H7 (cell line): ENCODE measurements at regions not wholly inside any gene's neighbourhood (a gene's known extent, or its start where the extent isn't known, plus 50 kb on each side); places are given as distances from the start of the nearest gene placed in this dataset.

Source experiments
- DNase-seq: peaks from one replicate; pipeline ENCODE4 v3.0.0; 2012
- H3K27me3 ChIP-seq: 2 replicates; pipeline ENCODE4 v1.6.0; 2011; ENCODE audit warnings: mild to moderate bottlenecking, low read length; ENCODE audit not compliant: control insufficient read depth, insufficient read depth
- H3K36me3 ChIP-seq: replicated peaks from 2 replicates; pipeline ENCODE4 v1.5.1; 2011; ENCODE audit warnings: low read length; ENCODE audit not compliant: control insufficient read depth, insufficient read depth
- H3K4me3 ChIP-seq: 2 replicates; pipeline ENCODE4 v1.5.1; 2011; ENCODE audit warnings: low read depth, mild to moderate bottlenecking, control low read depth, low read length, moderate library complexity; ENCODE audit not compliant: insufficient read depth

DNA sequence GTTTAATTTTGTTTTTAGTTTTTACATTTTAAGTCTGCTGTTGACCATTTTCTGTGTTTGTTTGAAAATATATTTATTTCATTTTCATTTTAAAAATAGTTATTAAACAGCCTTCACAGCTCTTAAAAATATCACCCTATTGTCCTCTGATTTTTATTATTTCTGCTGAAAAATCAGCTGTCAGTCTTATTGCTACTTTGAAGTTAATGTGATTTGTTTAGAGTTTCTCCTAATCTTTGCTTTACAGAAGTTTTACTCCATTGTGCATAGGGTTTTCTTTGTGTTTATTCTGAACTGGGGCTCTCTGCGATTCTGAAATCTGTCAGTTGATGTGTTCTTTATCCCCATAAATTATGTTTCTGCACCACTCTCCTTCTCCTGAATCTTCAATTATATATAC, 486.3 kb downstream of the SOX5 start:
- no peak overlapping the region for H3K4me3 ChIP-seq
- H3K36me3 ChIP-seq: no peaks in the 10 kb centered on the region
- no peak for DNase-seq
- no peaks in the 10 kb centered on the region for H3K27me3 ChIP-seq

DNA sequence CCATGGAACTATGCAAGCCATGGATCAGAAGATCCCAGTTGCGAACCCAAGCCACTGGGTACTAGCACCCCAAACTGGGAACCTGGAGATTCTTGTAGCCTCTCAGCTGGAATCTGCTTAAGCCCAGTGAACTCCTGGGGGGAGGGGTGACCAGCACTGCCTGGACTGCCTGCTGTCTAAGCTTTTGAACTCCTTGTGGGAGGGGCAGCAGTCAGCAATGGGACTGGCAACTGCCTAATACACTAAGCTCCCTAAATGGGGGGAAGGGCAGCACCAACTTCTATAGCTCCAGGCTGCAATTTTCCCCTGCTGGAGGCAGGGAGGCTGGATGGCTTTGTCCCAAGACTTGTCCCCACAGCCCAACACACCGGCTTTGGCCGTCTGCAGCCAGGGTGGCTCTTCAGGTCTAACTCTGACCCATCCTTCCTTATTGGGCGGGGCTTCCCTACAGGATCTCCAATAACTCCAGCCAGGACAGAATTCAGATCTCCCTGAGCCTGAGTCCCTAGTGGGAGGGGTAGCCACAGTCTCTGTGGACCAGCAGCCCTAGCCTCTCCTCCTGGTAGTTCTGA, 485.1 kb downstream of the SOX5 start:
- H3K27me3 ChIP-seq: no peaks in the 10 kb centered on the region
- no peak overlapping the region for H3K4me3 ChIP-seq
- H3K36me3 ChIP-seq: no peaks in the 10 kb centered on the region
- DNase-seq: no peak

DNA sequence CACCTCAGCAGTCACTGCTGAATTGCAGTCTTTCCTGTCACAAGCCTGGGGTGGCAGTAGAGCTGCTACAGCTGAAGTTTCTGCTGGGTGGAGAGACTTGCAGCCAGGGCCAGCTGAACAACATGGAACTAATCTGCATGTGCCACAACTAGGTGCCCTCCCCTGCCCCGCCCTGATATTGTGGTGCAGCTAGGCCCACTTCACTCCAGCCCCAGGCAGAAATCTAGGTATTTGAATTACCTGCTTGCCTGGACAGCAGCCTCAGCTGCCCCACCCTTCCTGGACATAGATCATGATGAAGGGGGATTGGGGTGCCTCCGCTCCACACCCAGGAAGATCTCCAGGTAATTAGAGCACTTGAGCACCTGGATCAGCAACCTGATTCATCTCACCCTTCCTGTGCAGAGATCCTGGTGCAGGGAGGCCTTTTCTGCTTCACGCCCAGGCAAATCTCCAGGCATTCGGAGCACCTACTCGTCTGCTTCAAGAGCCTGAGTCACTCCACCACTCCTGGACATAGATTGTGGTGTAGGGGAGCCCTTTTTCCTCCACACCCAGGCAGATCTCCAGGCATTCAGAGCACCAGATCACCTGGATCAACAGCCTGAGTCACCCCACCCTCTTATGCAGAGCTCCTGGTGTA, 477.0 kb downstream of the SOX5 start:
- H3K36me3 ChIP-seq: no peaks in the 10 kb centered on the region
- no peaks in the 10 kb centered on the region for H3K27me3 ChIP-seq
- H3K4me3 ChIP-seq: no peak overlapping the region
- no peak for DNase-seq

DNA sequence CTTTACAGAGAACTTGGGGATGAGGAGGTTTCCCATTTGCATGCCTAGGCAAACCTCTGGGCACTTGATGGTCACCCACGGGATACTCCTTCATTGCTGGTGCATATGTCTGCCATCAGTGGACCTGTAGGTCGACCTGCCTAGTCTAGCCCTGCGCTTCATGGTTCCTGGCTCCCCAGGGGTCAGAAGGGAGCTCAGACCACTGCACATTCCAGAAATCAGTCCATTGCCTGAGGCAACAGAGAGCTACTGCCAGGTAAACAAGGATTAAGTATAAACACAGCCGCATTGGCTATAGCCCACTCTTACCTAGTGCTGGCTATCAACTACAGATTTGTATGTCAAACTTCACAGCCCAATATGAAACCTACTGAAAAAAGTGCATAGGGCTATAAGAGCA, 476.4 kb downstream of the SOX5 start:
- Histone ChIP-seq H3K4me3 (no peak overlapping the region), H3K27me3 (no peaks in the 10 kb centered on the region), H3K36me3 (no peaks in the 10 kb centered on the region)
- DNase-seq: no peak

DNA sequence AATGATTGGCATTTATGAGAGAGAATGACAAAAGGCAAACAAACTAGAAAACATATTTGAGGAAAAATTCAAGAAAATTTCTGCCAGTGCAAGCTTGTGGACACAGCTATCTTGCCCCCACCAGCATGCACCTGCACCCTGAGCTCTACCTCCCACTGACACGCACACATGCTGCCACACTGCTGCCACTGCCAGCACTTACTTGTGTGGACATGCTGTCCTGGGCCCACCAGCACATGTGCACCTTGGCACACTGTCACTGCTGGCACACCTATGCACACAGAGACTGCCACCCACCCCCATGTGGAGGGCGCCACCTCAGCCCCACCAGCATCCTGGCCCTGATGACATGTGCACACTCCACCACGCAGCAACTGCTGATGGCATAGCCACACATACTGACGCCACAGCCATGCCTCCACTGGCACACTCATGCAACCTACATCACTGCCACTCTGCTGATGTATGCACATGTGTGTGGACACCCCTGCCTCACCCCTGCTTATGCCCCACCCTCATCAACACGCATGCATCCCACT, 475.0 kb downstream of the SOX5 start:
- DNase-seq: no peak
- Histone ChIP-seq H3K36me3 (no peaks in the 10 kb centered on the region), H3K27me3 (no peaks in the 10 kb centered on the region), H3K4me3 (no peak overlapping the region)
